Activated CD8-positive, alpha-beta memory T cell treated with anti-CD3 and anti-CD28 coated beads, Interleukin-2, amount 50 U/mL, for 4 hours (primary cell): ENCODE measurements at regions not wholly inside any gene's neighbourhood (a gene's known extent, or its start where the extent isn't known, plus 50 kb on each side); places are given as distances from the start of the nearest gene placed in this dataset.

Experiments
- DNase-seq: peaks from one replicate; pipeline ENCODE4 v3.0.0-alpha.2; 2020

DNA sequence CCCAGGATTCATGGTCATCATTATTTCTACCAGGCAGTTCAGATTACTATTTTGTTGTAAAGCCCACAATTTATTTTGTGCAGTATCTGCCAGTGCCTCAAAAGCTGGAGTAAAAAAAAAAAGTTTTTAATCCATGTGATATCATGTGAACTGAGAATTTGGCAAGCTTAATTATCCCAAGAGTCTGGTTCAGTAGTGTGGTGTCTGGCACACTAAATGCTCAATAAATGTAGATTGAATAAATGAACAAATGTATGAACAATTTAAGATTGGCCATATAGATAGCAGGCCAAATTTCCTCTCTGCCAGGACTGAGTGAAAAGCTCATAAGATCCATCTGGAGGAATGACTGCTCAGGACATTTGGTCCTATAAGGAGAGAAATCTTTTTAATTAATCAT lies 533.0 kb downstream of the TLE1 start:
- DNase-seq, result no peak

DNA sequence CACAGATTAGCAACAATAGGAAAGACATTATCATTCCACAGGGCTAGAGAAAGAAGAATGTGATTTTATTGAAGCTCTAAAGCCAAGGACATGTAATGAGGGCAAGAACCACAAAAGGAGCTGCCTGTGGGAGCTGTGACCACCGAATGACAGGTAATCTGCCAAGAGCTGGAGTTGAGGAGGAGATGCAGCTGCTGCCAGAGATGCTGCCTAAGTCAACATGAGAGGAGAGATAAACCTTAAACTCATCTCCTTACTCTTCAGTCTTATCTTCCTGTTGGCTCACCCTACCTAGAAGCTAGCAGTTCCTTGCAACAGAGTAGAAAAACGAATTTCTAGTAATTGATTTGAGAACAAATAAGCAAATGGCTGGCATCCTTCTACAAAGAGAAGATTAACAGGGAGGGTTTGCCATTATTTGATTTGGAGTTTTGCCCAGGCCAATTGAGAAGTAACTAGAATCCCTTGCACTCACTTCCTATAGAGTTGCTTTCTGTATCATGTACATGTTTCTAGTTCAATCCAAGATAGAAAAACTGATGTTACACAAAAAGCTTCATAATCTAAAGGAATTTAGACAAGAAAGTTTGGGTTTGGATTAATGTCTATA lies 539.2 kb downstream of the TLE1 start:
- no peak for DNase-seq

DNA sequence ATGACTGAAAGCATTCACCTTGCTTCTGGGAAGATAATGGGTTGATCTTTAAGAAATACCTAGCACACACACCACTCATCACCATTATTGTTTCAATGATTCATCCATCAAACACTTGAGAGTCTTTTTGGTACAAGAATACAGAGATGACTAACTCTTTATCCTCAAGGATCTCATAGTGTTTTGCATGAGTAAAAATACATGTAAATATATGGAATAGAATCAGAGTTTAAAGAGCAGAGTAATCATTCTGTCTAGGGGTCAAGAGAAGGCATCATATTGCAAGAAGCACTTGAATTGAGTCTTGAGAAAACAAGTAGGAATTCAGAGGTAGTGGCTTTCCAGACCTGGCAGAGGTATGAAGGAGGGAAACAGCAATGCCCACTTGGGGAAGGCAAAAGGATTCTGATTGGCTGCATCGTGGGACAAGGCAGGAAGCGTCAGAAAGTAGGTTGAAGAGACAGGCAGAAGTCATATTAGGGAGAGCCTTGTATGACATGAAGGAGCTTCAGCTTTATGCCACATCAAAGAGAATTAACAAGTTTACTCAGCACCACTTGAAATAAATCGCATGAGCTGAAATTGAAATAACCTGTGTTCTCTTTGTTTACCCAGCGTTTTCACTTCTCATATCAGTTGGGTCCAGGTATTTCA lies 542.5 kb downstream of the TLE1 start:
- DNase-seq, result no peak

DNA sequence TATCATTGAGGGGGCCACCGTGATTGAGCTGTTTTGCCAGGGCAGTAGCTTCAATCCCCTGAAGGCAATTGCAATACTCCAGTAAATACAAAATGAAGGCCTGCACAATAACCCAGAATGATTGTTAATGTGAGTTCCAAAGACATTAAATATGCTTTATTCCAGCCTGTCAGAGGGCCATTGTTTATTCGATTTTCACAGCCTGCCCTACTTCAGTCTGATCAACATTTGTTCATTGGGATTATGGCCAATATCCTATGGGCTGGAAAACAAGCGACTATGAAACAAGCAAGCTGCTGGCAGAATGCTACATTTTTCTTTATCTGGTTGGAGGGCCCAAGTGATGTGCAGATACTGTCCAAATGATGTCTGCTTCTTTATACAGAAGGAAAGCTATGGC lies 543.1 kb downstream of the TLE1 start:
- no peak for DNase-seq

DNA sequence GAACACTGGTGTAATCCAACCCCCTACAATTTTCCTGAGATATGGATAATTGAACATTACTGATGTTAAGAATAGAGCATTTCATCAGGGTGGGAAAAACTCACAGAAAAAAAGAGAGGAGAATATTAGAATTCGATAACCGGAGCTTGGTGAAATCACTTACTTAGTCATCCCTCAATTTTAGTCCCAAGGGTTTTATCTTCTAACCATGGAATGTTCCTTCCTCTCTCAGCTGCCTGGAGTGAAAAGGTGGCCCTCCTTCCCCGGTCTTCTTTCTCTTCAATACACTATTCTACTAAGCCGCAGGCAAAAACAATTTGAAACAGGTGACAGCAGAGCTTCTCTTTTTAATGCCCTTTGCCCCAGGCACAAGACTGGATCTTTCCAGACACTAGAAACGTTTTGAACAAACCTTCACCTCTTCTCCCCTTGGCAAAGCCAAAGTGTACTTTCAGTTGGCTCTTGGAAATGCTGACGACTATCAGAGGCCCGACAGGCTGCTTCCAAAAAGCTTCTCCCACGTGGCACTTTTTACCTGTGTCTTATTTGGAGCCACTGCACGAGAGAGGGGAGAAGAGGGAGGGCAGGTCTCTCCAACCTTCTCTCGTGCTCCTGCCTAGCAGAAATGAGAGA lies 543.9 kb downstream of the TLE1 start:
- no peak for DNase-seq

DNA sequence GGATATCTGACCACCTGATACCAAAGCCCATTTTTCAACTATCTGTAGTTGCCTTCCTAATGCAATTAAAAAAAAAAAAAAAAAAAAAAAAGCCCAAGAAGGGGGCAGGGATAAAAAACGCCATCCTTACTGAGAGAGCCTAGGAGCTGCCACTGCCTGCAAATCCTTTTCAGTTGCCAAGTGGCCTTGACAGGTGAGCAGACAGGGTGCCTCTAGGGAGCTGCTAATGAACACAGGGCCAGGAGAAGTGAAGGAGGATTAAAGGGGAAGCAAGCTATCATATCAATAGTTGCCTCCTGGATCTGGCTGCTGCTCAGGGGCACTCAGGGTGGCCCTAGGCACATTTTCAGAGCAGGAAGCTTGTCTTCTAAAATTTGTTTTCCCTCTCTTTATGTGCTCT lies 547.4 kb downstream of the TLE1 start:
- no peak for DNase-seq

DNA sequence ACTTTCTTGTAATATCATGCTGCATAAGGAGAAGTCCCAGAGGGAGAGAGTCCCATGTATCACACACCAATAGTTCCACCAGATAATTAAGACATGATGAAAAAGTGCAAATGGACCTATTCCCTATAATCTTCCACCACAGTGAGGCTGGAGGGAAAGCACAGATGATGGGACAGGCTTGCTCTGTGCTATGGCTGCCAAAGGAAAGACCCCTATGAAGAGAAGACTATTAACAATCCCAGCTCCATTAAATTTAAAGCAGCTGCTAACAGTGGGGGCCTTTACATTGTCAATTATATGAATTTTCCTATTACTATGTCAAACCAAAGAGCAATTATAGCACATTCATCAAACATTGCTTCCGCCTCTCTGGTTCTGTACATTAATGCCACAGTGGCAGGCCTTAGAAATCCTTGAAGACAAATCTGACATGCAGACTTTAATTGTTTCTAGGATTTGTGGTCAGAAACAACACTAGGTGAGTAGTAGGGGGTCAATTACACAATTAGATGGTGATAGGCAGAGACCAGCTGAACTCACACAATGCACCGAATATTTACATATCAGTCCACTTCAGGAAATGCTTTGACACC lies 551.3 kb downstream of the TLE1 start:
- DNase-seq, result no peak

DNA sequence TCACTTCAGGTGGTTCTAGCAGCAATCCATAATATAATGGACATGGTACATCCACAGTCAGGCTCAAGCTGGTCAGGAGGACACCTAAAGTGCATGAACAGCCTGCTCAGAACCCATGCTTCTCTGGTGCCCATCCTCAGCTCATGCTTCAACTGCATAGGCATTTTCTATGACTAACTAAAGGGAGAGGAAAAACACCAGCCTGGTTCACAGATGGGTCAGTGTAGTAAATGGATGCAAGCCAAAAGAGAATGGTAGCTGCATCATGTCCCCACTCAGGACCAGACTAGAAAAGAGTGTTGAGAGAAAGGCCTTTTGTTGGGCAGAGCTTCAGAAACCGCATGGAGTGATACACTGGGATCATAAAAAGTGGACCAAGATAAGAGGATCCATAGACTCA lies 556.6 kb downstream of the TLE1 start:
- no peak for DNase-seq

DNA sequence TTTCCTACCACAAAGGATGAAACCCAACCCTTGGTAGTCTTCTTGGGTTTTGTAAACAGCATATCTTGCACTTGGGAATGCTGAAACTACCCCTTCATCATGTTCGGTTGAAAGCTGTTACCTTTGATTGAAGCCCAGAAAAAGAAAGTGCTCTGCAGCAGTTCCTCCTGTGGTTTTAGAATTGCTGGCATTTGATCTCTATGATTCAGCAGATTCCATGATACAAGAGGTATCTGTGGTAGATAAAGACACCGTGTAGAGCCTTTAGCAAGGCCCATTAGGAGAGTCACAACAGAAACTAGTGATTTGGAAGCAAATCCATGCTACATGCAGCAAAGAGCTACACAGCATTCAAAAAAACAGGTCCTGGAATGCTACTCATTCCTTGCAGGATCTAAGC lies 557.0 kb downstream of the TLE1 start:
- no peak for DNase-seq

DNA sequence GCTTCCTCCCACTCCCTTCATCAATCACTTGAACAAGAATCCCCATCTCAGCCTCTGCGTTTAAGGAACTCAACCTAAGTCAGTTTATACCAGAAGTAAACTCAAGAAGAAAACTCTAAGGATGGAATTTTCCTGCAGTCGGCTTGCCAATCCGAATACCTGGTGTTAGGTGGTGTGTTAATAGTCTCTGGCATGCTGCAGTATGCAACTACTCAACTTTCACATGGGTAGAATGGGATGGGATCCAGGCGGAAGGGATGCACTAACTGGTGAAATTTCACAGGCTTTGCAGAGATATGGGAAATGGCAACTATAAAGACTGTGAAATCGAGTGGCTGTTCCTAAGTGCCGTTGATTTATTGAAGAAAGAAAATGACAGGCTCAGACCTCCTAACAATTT lies 560.6 kb downstream of the TLE1 start:
- no peak for DNase-seq

DNA sequence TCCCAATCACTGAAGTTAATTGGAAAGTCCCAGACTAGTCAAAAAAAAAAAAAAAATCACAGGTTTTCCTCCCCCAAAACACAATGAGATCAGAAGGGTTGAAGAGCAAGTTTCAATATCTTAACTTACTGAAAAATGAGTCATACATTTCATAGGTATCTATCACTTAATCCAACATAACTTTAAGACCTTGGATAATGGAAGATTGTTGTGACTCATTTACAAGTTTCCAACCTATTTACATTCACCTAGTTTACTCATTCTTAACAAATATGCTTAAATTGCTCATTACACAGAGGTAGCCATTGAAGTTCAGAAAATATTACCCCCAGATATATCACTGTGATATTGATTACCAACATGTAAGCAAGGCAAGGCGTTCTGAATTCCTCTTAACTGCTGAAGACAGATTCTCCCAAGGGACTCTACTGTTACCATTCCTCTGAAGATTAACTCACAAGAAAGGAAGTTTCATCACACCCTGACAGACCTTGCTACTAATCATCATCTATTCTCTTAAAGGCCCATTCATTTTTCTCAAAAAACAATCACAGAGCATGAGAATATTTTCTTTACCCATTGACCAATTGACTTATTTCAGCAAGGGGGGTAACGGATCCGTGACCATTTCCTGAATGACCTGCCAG lies 563.8 kb downstream of the TLE1 start:
- DNase-seq, result no peak

DNA sequence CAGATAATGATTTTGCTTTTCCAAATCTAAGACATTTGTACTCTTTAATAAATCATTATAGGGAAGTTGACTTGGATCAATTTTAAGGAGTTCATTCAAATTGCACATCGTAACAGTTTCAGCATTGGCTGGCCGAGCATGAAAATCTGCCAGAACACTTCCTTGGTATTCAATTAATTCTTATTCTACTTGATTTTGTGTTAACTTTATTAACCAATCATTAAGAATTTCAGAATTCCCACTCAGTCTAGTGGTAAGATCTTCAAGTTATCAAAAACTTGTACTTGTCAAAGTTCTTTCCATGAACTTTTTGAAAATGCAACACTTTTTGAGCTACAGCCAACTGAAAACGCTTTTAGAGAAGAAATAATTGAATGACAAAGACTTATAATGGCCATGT lies 565.8 kb downstream of the TLE1 start:
- no peak for DNase-seq

DNA sequence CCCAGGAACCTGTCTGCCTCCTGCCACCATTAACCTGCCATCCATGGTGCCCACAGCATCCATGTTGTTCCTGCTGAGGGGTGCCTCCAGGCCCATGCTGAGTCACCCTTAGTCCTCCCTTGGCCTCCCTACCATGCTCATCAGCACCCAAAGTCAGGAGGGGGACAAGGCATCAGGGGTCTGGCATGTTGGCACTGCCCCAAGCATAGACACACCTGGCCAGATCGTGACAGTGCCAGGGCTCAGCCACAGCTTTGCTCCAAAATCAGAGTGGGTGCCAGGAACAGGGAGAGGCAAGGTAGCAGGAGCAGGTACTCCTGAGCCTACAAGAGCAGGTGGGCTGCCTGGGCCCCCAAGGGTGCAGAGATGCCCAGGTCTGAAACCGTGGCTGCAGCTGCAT lies 566.6 kb downstream of the TLE1 start:
- DNase-seq, result no peak

DNA sequence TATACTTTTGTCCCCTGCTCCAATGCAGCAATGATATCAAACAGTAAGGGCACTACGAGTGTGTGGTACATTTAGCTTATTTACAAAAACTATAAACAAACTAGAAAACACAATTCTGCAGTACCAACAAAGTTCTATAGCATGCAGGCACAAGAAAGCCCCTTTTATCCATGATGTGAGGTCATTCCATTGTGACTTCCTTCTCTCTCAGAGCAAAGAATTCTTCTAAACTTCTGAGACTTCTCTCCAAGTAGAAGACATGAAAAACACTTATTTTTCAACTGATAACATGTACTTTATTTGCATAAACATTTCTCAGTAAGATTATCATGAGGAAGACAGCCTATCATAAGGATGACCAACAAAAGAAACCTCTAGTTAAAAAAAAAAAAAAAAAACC lies 569.8 kb downstream of the TLE1 start:
- no peak for DNase-seq

DNA sequence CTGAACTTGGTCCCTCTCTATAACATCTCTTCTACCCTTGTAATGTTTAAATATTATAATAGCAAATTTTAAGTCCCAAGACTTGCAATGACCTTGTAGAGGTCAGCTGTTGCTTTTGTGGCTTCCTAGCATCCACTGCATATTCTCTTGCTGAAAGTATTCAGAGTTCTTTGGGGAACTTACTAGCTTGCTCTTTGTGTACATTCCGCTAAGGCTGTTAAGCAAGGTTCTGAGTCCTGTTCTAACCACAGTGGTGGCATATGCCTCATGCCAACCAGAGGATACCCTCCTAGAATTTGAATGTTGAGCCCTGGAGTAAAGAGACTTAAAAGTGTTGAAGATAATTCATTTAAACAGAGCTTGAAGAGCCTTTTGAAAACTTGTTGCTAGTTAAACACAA lies 570.9 kb downstream of the TLE1 start:
- DNase-seq, result no peak

DNA sequence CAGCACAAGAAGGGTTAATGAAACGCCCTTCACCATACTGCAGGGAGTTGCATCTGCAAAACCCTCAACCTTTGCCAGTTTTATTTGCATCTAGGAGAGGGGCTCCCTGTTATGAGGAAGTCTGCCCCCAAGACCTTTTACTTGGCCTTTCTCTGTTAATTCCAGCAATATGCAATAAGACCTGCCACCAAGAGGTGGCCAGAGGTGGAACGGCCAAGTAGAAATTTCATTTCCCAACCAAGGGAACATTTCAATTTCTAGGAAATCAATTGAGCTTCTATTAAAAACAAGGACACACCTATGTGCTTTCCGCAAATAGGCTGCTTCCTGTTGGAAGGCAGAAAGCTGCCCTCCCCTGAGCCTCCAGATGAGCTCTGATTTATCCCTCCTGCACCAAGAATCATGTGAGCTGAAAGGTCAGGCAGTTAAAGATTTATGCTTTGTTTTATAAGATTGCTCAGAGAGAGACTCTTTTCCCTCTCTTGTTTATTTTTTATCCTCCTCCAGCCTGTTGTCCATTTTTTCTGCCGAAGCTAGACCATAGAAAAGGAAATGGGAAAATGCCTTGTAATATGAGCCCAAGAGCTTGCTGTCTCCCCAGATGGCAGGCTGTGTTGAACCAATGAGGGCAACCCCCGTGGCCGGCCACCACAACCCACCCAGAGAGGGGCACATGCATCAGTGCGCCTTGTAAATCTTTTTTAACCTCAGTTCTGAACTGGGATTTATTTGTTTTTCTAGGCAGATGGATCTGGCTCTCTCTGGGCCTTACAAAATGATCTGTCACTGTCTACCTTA lies 572.8 kb downstream of the TLE1 start:
- DNase-seq, result no peak

DNA sequence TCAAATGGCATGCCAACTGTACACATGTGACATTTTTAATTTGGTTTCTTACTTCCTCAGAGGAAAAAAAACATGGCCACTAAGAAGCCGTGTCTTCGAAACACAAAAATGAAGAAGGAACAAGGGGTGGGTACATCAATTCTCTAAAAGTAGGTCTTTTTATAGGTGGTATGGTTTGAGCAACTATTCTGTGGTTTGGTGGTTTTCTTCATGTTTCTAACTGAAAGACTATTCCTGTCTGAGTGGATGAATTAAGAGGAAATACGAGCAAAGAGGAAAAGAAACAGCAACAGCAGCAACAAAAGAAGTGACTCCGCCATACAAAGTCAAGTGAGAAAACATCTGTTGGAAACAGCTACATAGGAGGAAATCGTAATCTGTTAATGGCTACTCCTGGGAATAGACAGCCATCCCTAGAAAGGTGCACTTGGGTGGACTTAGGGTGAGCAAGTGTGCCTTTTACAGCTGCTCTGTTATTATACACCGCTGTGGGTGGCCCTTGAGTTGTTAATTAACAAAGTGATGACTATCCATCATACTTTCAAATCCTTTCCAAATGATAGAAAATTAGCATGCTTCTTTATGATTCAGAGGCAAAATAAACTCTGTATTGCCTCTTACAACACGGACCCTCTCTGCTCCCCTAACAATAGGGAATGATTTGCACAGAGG lies 575.8 kb downstream of the TLE1 start:
- no peak for DNase-seq

DNA sequence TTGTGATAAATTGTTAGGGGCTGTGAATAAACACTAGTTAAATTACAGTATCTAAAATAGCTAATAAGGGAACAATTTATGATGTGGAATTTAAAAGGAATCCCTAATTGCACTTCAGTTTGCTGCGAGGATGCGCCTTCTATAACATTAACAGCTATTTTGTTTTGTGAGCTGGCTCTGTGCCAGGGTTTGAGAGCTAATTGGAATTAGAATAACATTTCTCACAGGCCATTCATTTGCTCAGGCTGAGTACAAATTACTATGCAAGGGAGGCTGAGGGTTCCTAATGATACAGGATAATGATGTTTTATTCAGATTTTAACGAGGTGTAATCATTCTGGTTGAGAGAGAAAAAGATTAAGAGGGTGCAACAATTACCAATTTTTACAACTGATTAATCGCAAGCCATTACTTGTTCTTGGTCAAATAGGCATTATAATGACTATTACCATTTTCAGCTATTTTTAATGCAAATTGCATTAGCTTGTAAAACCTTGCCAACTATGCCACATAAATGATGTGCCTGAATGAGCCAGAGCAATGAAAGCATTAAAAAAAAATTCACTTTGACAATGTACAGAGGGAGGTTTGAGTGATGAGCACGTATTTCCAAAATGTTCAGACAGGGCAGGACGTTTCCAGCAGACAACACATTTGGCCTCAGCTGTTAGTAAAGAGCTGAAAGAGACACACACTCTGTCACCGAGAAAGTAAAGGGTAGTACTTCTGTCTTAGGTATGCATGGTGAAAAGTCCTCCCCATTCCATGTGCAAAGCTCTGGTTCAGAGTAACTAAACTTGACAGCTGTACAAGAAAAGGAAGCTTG lies 576.5 kb downstream of the TLE1 start:
- DNase-seq, result no peak

DNA sequence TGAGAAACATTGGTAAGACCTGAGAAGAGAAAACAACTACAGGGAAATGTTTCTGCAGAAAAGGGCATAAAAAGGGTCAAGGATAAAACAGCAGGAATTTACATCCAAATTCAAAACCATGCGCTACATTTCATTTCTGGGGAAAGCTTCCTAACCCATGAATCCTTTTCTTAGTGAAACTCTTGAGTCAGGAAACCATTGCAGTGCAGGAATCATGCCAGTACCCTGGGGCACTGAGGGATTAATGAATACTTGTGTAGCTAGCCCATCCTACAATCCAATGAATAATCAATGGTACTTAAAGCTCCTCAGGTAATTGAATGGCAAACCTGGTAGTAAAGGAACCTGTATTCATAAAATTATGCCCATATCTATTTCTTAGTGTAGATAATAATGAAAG lies 580.5 kb downstream of the TLE1 start:
- DNase-seq, result no peak

DNA sequence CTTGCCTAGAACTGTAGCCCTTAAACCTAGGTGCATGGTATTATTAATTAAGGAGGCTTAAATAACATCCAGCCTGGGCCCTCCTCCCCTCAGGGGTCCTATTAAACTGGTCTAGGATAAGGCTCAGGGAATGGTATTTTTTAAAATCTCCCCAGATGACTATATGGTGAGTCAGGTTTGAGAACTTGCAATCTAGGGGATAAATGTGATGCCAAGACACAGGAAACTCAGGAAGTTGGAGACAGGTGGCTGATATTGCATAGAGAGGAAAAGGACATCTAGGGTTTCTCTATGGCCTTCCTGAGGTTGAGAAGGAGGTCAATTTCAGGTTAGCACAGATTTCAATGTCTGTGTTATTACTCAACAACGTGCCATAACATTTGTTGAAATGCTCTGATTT lies 581.0 kb downstream of the TLE1 start:
- DNase-seq, result no peak
